DMS53 treated with DMSO at 0.1 percent for 48 hours (cell line): ENCODE measurements at regions not wholly inside any gene's neighbourhood (a gene's known extent, or its start where the extent isn't known, plus 50 kb on each side); places are given as distances from the start of the nearest gene placed in this dataset.
A peak's percentile ranks its signal among the peaks of the same experiment; 100 is the strongest.

Experiments
- DNase-seq: peaks from one replicate; lab custom pipeline; 2025; ENCODE audit not compliant: unreplicated experiment; lab: John Stamatoyannopoulos, UW

- DNase-seq: no peak
These were observed 82.9 kb downstream of the FAM43A start for GRCh38 chr3:194768586-194768985.

DNA sequence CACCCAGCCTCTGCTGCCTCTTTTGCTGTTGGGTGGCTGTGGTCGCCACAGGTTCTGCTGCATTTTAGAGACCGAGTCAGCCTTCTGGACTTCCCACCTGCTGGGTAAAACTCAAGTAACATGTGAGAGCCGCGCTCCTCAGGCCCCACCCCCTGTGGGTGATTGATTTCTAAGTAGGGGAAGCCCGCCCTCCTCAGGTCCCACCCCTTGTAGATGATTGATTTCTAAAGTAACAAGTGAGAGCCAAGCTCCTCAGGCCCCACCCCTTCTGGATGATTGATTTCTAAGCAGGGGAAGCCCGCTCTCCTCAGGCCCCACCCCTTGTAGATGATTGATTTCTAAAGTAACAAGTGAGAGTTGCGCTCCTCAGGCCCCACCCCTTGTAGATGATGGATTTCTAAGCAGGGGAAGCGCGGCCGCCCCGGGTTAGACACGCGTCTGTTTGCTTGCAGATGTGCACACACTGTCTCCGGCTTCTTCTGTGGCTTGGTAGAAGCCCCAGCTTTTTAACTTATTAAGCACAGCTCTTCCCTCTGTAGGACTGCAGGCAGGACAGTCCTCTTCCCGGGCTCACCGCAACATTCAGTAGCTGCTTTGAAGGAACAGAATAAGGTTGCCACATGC lies 83.4 kb downstream of the FAM43A start:
- peak; percentile 86 for DNase-seq

DNA sequence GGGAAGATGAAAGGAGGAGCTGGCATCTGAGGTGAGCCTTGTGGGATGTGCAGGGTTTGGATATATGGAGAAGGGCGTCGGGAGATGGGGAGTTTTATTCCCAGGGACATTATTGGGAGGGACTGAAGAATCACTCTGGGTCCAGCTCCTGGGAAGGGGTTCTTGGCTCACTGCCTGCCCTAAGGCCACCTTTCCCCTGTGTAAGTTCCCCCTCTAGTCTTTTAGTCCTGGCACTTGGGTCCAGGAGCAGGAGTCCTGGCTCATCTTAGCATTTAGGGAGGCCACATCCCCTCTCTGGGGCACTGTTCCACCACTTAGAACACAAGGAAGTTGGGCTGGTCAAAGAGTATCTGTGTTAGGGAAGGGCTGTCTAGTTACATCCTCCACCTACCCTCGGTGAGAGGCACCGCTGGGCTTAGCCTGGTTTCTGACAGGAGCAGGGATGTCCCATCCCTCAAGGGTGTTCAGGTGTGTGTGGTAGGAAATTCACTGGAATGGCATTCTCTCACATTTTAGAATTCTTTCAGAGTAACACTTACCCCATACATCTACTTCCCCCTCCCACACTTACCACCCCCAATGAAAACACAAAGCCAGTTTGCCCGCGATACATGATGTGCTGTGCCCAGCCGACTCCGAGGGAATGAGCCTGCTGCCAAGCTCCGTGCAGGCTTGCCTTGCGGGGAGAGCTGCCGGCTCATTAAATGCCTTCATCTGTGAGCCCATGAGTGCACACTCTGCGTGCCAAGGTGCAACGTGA lies 86.7 kb downstream of the FAM43A start:
- DNase-seq: no peak

DNA sequence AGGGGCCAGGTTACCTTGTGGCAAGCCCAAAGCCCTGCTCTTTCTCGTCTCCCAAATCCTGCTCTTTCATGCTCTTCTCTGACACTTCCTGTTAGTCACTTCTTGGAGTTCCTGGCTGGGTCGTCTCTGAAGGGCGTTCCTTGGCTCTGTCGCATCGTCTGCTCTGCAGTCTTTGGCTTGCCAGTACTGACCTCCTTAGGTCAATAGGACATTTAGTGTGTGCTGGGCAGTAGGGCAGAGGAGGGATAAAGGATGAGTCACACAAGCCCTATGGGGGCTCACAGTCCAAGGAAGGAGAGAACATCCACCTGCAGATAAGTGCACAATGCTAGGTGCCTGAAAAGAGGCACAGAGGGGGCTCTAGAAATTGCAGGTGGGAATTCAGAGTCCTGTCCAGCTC lies 87.5 kb downstream of the FAM43A start:
- no peak for DNase-seq

- no peak for DNase-seq
These were observed 88.2 kb downstream of the FAM43A start for GRCh38 chr3:194773771-194774455.

GRCh38 chr3:194775266-194775665 lies 89.6 kb downstream of the FAM43A start:
- DNase-seq: no peak

- DNase-seq: no peak
These were observed 90.0 kb downstream of the FAM43A start for GRCh38 chr3:194775731-194776130.

- DNase-seq: no peak
These were observed 92.0 kb downstream of the FAM43A start for GRCh38 chr3:194777729-194778128.

GRCh38 chr3:194779729-194780224 lies 94.1 kb downstream of the FAM43A start:
- no peak for DNase-seq

GRCh38 chr3:194780706-194781105 lies 95.0 kb downstream of the FAM43A start:
- DNase-seq: no peak

- DNase-seq: no peak
These were observed 95.9 kb downstream of the FAM43A start for GRCh38 chr3:194781617-194782016.

DNA sequence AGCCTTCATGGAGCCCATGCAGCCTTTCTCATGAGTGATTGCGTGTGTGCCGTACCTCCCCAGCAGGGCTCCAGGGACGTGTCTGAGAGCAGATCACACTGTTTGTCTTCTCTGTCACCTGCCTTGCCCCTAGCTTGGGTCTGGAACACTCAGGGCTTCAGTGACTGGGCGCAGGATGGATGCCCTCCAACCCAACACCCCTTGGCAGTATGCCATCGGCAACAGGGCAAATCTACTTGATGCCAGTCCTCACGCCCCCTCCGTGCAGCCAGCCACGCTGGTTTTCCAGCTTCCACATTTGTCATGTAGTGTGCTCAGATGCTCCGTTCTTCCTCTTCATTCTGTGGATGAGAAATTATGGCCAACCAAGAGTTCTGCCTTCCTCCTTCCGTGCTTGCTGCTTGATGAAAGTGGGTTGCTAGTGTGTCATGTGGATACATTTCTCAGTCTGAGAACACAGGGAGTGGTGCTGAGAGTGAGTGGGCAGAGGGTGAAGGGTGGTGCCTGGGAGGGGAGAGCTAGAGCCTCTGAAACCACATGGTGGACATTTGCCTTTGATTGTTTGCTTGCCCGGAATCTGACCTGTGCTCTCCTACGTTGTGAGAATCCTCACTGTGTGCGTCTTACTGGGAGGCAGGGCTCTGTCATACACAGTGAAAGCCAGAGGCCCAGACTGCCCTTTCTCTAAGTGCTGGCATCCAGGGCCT lies 97.2 kb downstream of the FAM43A start:
- DNase-seq: no peak

DNA sequence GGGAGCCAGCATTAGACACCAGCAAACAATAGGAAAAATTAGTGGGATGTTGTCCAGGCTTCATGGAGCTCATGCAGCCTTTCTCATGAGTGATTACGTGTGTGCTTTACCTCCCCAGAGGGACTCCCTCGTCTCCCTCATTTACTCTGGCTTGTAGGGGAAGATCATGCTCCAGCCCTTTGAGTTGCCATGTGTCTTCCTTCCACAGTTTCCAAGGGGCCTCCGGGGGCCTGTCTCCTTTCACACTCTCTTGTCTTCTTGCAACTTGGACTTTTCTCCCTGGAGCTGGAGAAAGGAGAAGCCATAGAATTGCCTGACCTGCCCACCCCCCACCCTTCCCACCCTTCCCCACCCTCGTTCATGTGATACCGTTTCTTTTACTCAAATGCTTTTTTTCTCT lies 98.7 kb downstream of the FAM43A start:
- DNase-seq: no peak

GRCh38 chr3:194785315-194785714 lies 99.6 kb downstream of the FAM43A start:
- DNase-seq: no peak

DNA sequence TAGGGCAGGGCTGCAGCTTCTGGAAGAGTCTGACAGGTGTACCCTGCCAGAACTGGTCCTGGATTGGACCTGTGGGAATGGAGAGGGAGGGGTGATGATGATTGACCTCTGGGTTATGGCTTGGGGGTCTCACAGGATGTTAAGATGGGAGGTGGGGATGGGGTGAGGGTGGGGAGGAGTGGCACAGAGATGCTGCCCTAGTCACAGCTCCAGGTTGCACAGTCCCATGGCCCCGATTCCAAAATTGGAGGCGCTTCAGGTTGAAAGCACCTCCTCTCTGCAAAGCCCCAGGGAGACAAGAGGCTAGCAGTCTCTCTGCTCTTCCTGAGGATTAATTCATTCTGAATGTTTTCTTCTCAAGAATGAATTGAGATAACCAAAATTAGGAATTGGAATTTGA lies 101.4 kb downstream of the FAM43A start:
- DNase-seq: no peak

GRCh38 chr3:194787650-194788049 lies 102.0 kb downstream of the FAM43A start:
- no peak for DNase-seq

GRCh38 chr3:194792368-194792767 lies 106.7 kb downstream of the FAM43A start:
- DNase-seq: no peak

DNA sequence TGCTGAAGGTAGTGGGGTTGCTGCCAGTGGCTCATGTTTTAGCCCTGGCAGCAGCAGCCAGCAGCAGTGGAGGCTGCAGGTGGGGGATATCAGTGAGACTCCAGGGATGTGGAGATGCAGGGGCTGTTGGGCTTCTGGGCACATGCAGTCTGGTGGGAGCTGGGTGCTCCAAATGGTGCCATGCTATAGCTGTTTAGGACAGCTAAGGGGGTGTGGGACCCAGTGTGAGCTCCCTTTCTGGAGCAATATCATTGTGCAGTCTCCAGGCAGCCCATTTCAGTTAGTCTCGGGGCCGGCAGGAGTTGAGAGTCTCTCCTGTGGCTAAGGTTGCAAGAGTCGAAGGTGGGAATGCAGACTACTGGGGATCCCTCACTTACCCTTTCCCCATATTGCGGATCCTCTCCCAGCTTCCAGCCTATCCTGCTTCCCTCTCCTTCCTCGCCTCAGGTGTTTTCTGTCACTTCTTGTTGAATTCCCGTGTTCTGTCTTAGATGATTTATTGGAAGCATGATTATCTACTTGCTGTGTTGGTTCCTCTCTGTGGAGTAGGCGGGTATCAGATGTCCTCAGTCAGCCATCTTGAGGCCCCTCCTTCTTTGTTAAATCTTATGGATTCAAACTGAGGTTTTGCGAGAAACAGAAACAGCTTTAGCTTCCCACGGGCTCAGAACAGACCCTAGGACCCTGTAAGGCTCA lies 112.0 kb downstream of the FAM43A start:
- no peak for DNase-seq

- DNase-seq: no peak
These were observed 112.8 kb downstream of the FAM43A start for GRCh38 chr3:194798486-194798885.

DNA sequence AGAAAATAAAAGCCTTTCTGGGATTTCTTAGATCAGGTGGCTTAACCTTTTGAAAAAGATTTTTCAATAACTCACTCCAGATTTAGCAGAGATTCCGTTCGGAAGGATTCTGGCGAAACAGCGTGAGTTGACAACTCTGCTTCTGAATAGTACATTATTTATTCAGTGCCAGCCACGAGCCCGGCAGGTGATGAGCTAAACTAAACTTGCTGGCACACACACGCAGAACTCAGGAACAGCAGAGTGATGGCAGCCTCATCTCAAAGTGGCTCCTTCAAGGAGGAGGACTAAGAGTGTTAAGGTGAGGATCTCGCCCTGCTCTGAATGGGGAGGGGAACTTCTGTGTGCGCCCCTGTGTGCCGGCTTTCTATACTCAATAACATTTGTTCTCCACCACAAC lies 114.3 kb downstream of the FAM43A start:
- no peak for DNase-seq
